OCI-LY1 (cell line): ENCODE measurements at regions not wholly inside any gene's neighbourhood (a gene's known extent, or its start where the extent isn't known, plus 50 kb on each side); places are given as distances from the start of the nearest gene placed in this dataset.

Experiments
- H2AFZ ChIP-seq: fragments of 200-600 bp; sonication (generic), shearing (Covaris generic); 2 replicates; pipeline ENCODE4 v1.6.0; 2014; ENCODE audit warnings: antibody characterized with exemption, mild to moderate bottlenecking, low read length
- H3F3A ChIP-seq: fragments of 200-600 bp; sonication (generic), shearing (Covaris generic); 2 replicates; pipeline ENCODE4 v1.6.0; 2014; ENCODE audit warnings: mild to moderate bottlenecking, antibody characterized with exemption, low read length, moderate library complexity; ENCODE audit not compliant: insufficient read depth
- H3K27ac ChIP-seq: fragments of 200-600 bp; sonication (generic); 2 replicates; pipeline ENCODE4 v1.5.1; 2014; ENCODE audit warnings: low read length, mixed run types, mild to moderate bottlenecking, low read depth; ENCODE audit not compliant: poor library complexity, severe bottlenecking
- H3K27me3 ChIP-seq: fragments of 200-600 bp; sonication (generic); 2 replicates; pipeline ENCODE4 v1.6.0; 2014; ENCODE audit warnings: antibody characterized with exemption, mild to moderate bottlenecking, low read length, moderate library complexity; ENCODE audit not compliant: insufficient read depth
- H3K36me3 ChIP-seq: fragments of 200-600 bp; sonication (generic); 2 replicates; pipeline ENCODE4 v1.6.1; 2014; ENCODE audit warnings: mild to moderate bottlenecking, antibody characterized with exemption, low read length, moderate library complexity, mixed read lengths; ENCODE audit not compliant: insufficient read depth
- H3K4me1 ChIP-seq: fragments of 200-600 bp; sonication (generic); 2 replicates; pipeline ENCODE4 v1.5.1; 2014; ENCODE audit warnings: mild to moderate bottlenecking, low read length, moderate library complexity; ENCODE audit not compliant: insufficient read depth, severe bottlenecking
- H3K4me2 ChIP-seq: fragments of 200-600 bp; sonication (generic), shearing (Covaris generic); 2 replicates; pipeline ENCODE4 v1.6.1; 2014; ENCODE audit warnings: low read length
- H3K4me3 ChIP-seq: fragments of 200-600 bp; sonication (generic); 2 replicates; pipeline ENCODE4 v1.5.1; 2014; ENCODE audit warnings: low read length, low read depth, mild to moderate bottlenecking, mixed read lengths; ENCODE audit not compliant: poor library complexity, severe bottlenecking
- H3K79me2 ChIP-seq: fragments of 200-600 bp; shearing (Covaris generic); 2 replicates; pipeline ENCODE4 v1.6.1; 2016; ENCODE audit warnings: mixed run types, low read length, mixed read lengths; ENCODE audit not compliant: insufficient read depth
- H3K9ac ChIP-seq: fragments of 200-600 bp; sonication (generic), shearing (Covaris generic); 2 replicates; pipeline ENCODE4 v1.6.1; 2014; ENCODE audit warnings: mild to moderate bottlenecking, low read length, mixed read lengths
- H3K9me2 ChIP-seq: fragments of 200-600 bp; sonication (generic), shearing (Covaris generic); 2 replicates; pipeline ENCODE4 v1.6.1; 2014; ENCODE audit warnings: low read depth, mild to moderate bottlenecking, low read length, mixed read lengths
- H3K9me3 ChIP-seq: fragments of 200-600 bp; shearing (Covaris generic); 2 replicates; pipeline ENCODE4 v1.6.1; 2014; ENCODE audit warnings: low read length, mixed read lengths
- H4K20me1 ChIP-seq: fragments of 200-600 bp; sonication (generic), shearing (Covaris generic); 2 replicates; pipeline ENCODE4 v1.6.0; 2016; ENCODE audit warnings: mild to moderate bottlenecking, low read length; ENCODE audit not compliant: insufficient read depth
- EZH2 ChIP-seq: fragments of 200-600 bp; sonication (generic), shearing (Covaris generic); IDR thresholded peaks from 2 replicates; pipeline ENCODE4 v1.8.0; 2017; ENCODE audit warnings: borderline replicate concordance, mixed run types, mild to moderate bottlenecking, antibody characterized with exemption, low read length, moderate library complexity, mixed read lengths
- TF ChIP-seq, protein P1 (sequence below): fragments of 200-600 bp; sonication (generic), shearing (Covaris generic); IDR thresholded peaks from 2 replicates; pipeline ENCODE4 v1.5.1; 2017; ENCODE audit warnings: mild to moderate bottlenecking, antibody characterized with exemption, low read length, moderate library complexity, mixed read lengths

DNA sequence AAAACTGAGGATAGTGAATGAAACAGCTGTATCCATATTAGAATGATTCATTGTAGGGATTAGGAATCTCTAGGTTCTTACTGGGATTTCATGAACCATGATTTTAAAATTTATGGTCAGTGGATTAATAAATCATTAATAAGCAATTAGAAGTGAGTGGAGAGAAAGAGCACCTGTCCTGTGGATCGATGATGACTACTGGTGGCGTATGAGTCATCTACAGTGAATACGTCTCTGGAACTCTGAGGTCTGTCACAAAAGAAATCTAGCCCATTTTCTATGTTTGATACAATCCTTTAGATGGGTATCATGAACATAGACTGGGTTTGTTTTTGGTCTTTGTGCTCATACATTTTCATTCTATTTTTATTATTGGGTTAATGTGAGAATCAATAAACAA, 77.3 kb upstream of the RTL1 start:
- TF ChIP-seq EZH2, result no peak
- TF ChIP-seq, protein P1, sequence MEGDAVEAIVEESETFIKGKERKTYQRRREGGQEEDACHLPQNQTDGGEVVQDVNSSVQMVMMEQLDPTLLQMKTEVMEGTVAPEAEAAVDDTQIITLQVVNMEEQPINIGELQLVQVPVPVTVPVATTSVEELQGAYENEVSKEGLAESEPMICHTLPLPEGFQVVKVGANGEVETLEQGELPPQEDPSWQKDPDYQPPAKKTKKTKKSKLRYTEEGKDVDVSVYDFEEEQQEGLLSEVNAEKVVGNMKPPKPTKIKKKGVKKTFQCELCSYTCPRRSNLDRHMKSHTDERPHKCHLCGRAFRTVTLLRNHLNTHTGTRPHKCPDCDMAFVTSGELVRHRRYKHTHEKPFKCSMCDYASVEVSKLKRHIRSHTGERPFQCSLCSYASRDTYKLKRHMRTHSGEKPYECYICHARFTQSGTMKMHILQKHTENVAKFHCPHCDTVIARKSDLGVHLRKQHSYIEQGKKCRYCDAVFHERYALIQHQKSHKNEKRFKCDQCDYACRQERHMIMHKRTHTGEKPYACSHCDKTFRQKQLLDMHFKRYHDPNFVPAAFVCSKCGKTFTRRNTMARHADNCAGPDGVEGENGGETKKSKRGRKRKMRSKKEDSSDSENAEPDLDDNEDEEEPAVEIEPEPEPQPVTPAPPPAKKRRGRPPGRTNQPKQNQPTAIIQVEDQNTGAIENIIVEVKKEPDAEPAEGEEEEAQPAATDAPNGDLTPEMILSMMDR, result no peak
- H3K4me3 ChIP-seq, result no peak overlapping the region
- H2AFZ ChIP-seq, result no peak overlapping the region
- H3K79me2 ChIP-seq, result no peaks in the 10 kb centered on the region
- no peaks in the 10 kb centered on the region for H3K36me3 ChIP-seq
- no peak overlapping the region for H3K4me2 ChIP-seq
- H3K27ac ChIP-seq, result no peak overlapping the region
- H3K4me1 ChIP-seq, result no peaks in the 10 kb centered on the region
- H3K9me3 ChIP-seq, result no peaks in the 10 kb centered on the region
- H3K9me2 ChIP-seq, result no peaks in the 10 kb centered on the region
- H3K9ac ChIP-seq, result no peak overlapping the region
- H4K20me1 ChIP-seq, result no peaks in the 10 kb centered on the region
- no peaks in the 10 kb centered on the region for H3K27me3 ChIP-seq
- no peaks in the 10 kb centered on the region for H3F3A ChIP-seq

DNA sequence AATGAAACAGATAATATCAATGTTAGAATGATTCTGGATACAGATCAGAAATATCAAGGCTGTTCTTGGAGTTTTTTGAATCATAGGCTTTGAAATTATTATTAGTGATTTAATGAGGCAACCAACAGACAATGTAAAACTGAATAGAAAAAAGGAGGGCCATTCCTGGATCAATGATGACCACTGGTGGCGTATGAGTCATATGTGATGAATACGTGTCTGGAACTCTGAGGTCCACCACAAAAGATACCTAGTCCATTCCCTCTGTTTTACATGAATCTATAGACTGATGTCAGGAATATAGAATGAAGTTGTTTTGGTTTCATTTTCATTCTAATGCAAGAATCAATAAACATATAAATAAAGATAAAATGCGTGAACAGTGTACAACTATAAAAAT, 78.3 kb upstream of the RTL1 start:
- no peak overlapping the region for H3K4me3 ChIP-seq
- no peak overlapping the region for H2AFZ ChIP-seq
- H3K9ac ChIP-seq, result no peak overlapping the region
- H3K27me3 ChIP-seq, result no peaks in the 10 kb centered on the region
- no peaks in the 10 kb centered on the region for H4K20me1 ChIP-seq
- H3K27ac ChIP-seq, result no peak overlapping the region
- H3K36me3 ChIP-seq, result no peaks in the 10 kb centered on the region
- no peak overlapping the region for H3K4me2 ChIP-seq
- H3F3A ChIP-seq, result no peaks in the 10 kb centered on the region
- TF ChIP-seq, protein P1, result no peak
- no peak for TF ChIP-seq EZH2
- H3K4me1 ChIP-seq, result no peaks in the 10 kb centered on the region
- H3K79me2 ChIP-seq, result no peaks in the 10 kb centered on the region
- no peaks in the 10 kb centered on the region for H3K9me3 ChIP-seq
- H3K9me2 ChIP-seq, result no peaks in the 10 kb centered on the region

DNA sequence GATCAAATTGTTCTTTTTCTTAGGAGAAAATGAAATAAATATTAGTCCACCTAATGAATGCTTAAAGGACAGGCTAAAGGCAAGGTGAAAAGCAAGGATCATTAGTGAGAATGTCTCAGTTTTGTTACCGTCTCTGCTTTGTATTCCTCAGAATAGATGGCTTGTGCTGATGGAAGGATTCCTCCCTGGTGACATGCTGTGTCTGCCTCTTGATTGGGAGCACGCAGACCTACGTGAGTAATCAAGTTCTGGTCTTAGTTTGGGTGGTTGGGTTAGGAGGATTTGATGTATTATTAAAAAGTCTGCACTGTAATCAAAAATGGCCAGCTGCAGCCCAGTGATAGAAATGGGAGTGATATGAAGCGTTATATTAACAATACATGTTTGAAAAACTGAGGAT, 78.8 kb upstream of the RTL1 start:
- TF ChIP-seq EZH2, result no peak
- TF ChIP-seq, protein P1, result no peak
- no peaks in the 10 kb centered on the region for H3K9me3 ChIP-seq
- no peak overlapping the region for H3K9ac ChIP-seq
- no peaks in the 10 kb centered on the region for H4K20me1 ChIP-seq
- no peaks in the 10 kb centered on the region for H3K4me1 ChIP-seq
- no peak overlapping the region for H3K27ac ChIP-seq
- H3K4me3 ChIP-seq, result no peak overlapping the region
- no peaks in the 10 kb centered on the region for H3K79me2 ChIP-seq
- H3K4me2 ChIP-seq, result no peak overlapping the region
- H3K27me3 ChIP-seq, result no peaks in the 10 kb centered on the region
- no peak overlapping the region for H2AFZ ChIP-seq
- no peaks in the 10 kb centered on the region for H3K9me2 ChIP-seq
- H3F3A ChIP-seq, result no peaks in the 10 kb centered on the region
- H3K36me3 ChIP-seq, result no peaks in the 10 kb centered on the region
